Common myeloid progenitor, CD34-positive (primary cell): ENCODE measurements at regions not wholly inside any gene's neighbourhood (a gene's known extent, or its start where the extent isn't known, plus 50 kb on each side); places are given as distances from the start of the nearest gene placed in this dataset.

ENCODE experiments used
- CTCF ChIA-PET: fragments of 350-600 bp; sonication (Branson Sonifier 250); formaldehyde crosslinking; loops from one replicate; lab custom pipeline; 2021; ENCODE audit warnings: antibody characterized with exemption; lab: Charles Lee
- POLR2A ChIA-PET: fragments of 350-600 bp; sonication (Branson Sonifier 250); formaldehyde crosslinking; loops from one replicate; lab custom pipeline; 2021; ENCODE audit warnings: antibody characterized with exemption; lab: Charles Lee
- DNase-seq, 3 donors: peaks; one replicate each; pipeline versions ENCODE4 v3.0.0 to v3.0.0-alpha.2; 2013
- H3K27ac ChIP-seq, 2 experiments: 1 replicate in 1 of 2; 2 replicates in 1 of 2; pipeline ENCODE4 v1.7.0; 2013; ENCODE audit warnings: inconsistent platforms in 2 of 2, low read length in 2 of 2, mild to moderate bottlenecking in 2 of 2, low read depth in 1 of 2, moderate library complexity in 1 of 2; ENCODE audit not compliant: severe bottlenecking in 2 of 2, insufficient read depth in 1 of 2, poor library complexity in 1 of 2
- H3K27me3 ChIP-seq, 5 experiments: replicated peaks in 2 of 5; 1 replicate in 3 of 5; 2 replicates in 2 of 5; pipeline versions ENCODE4 v1.6.1 to v1.7.0; 2013; ENCODE audit warnings: low read length in 4 of 5, mild to moderate bottlenecking in 2 of 5, moderate library complexity in 2 of 5, inconsistent platforms in 1 of 5; ENCODE audit not compliant: insufficient read depth in 5 of 5, control insufficient read depth in 4 of 5
- H3K36me3 ChIP-seq, 4 experiments: 1 replicate in 2 of 4; 2 replicates in 2 of 4; pipeline versions ENCODE4 v1.6.1 to v1.7.0; 2013; ENCODE audit warnings: low read length in 3 of 4, control low read depth in 1 of 4, mild to moderate bottlenecking in 1 of 4; ENCODE audit not compliant: control insufficient read depth in 4 of 4, insufficient read depth in 4 of 4
- H3K4me1 ChIP-seq, 4 experiments: 1 replicate in 3 of 4; 2 replicates in 1 of 4; pipeline versions ENCODE4 v1.6.1 to v1.7.1; 2013; ENCODE audit warnings: low read length in 3 of 4, mild to moderate bottlenecking in 3 of 4, control low read depth in 1 of 4, inconsistent platforms in 1 of 4, moderate library complexity in 1 of 4; ENCODE audit not compliant: control insufficient read depth in 4 of 4, insufficient read depth in 4 of 4; ENCODE audit errors: control extremely low read depth in 1 of 4
- H3K4me3 ChIP-seq, 7 experiments: 1 replicate in 4 of 7; 2 replicates in 3 of 7; pipeline versions ENCODE4 v1.5.1 to v1.7.0; 2013; ENCODE audit warnings: mild to moderate bottlenecking in 7 of 7, low read length in 6 of 7, moderate library complexity in 6 of 7, inconsistent platforms in 2 of 7, low read depth in 2 of 7, control low read depth in 1 of 7; ENCODE audit not compliant: insufficient read depth in 4 of 7, control insufficient read depth in 1 of 7; ENCODE audit errors: extremely low read depth in 1 of 7
- H3K9me3 ChIP-seq, 5 experiments: 1 replicate in 4 of 5; 2 replicates in 1 of 5; pipeline versions ENCODE4 v1.6.1 to v1.7.1; 2013; ENCODE audit warnings: low read length in 4 of 5, mild to moderate bottlenecking in 2 of 5, inconsistent platforms in 1 of 5, low read depth in 1 of 5, moderate library complexity in 1 of 5; ENCODE audit not compliant: control insufficient read depth in 4 of 5, insufficient read depth in 2 of 5; ENCODE audit errors: control extremely low read depth in 1 of 5
- WGBS: methylation state at CpG from one replicate; pipeline ENCODE4 v1.1.5; 2013; ENCODE audit not compliant: insufficient coverage; 5-methylcytosine and 5-hydroxymethylcytosine counted together

GRCh38 chr15:70557521-70558258, 205.7 kb downstream of the UACA start:
- Histone ChIP-seq H3K4me1 (peaks cover 9 to 55% (median 41%) of the 10 kb centered on the region in 4 experiments), H3K4me3 (no peak overlapping the region), H3K9me3 (no peaks in the 10 kb centered on the region), H3K27ac (no peak overlapping the region), H3K36me3 (no peaks in the 10 kb centered on the region), H3K27me3 (no peaks in the 10 kb centered on the region)
- ChIA-PET CTCF (interaction anchor here (1.1 to 2.2 kb wide), 3 partner anchors 11 to 91 kb away, joined by 3 to 6 read pairs (median 5); no protein-coding TSS in a partner anchor), POLR2A (no interaction called here)
- WGBS, result 96% methylated on average over 3 of the region's 3 CpGs
- DNase-seq, result no peak

- WGBS, result 71% methylated on average over 4 of the region's 7 CpGs
- peaks cover 9 to 55% (median 41%) of the 10 kb centered on the region in 4 experiments for H3K4me1 ChIP-seq
- no peaks in the 10 kb centered on the region for H3K36me3 ChIP-seq
- CTCF ChIA-PET, result interaction anchor here (1.1 to 2.0 kb wide), 2 partner anchors 12 to 42 kb away, joined by 3 to 5 read pairs; no protein-coding TSS in a partner anchor
- no peak overlapping the region for H3K4me3 ChIP-seq
- H3K27me3 ChIP-seq, result no peaks in the 10 kb centered on the region
- H3K27ac ChIP-seq, result no peak overlapping the region
- H3K9me3 ChIP-seq, result peaks cover 0 to 3% (median 2%) of the 10 kb centered on the region in 5 experiments
- no peak for DNase-seq
- POLR2A ChIA-PET, result no interaction called here
Observed at GRCh38 chr15:70556779-70557178, 206.6 kb downstream of the UACA start.

- ChIA-PET POLR2A (no interaction called here), CTCF (interaction anchor here (0.9 to 2.0 kb wide), 3 partner anchors 12 to 43 kb away, joined by 3 to 6 read pairs (median 5); no protein-coding TSS in a partner anchor)
- no peak for DNase-seq
- no peak overlapping the region for H3K4me3 ChIP-seq
- H3K36me3 ChIP-seq, result no peaks in the 10 kb centered on the region
- no peaks in the 10 kb centered on the region for H3K27me3 ChIP-seq
- 100% methylated on average over 4 of the region's 4 CpGs for WGBS
- H3K27ac ChIP-seq, result no peak overlapping the region
- peaks cover 0 to 3% (median 2%) of the 10 kb centered on the region in 5 experiments for H3K9me3 ChIP-seq
- peaks cover 9 to 55% (median 40%) of the 10 kb centered on the region in 4 experiments for H3K4me1 ChIP-seq
Observed at GRCh38 chr15:70556151-70556741, 207.1 kb downstream of the UACA start.

- no peak for DNase-seq
- ChIA-PET POLR2A (no interaction called here), CTCF (interaction anchor here (0.9 to 2.0 kb wide), 5 partner anchors 13 to 42 kb away, joined by 5 to 6 read pairs (median 5); no protein-coding TSS in a partner anchor)
- H3K36me3 ChIP-seq, result no peaks in the 10 kb centered on the region
- H3K4me1 ChIP-seq, result peaks cover 9 to 52% (median 35%) of the 10 kb centered on the region in 4 experiments
- no peak overlapping the region for H3K27ac ChIP-seq
- peaks cover 0 to 3% (median 2%) of the 10 kb centered on the region in 5 experiments for H3K9me3 ChIP-seq
- H3K27me3 ChIP-seq, result no peaks in the 10 kb centered on the region
- H3K4me3 ChIP-seq, result no peak overlapping the region
- WGBS, result 70% methylated on average over 3 of the region's 3 CpGs
Observed at GRCh38 chr15:70555713-70556112, 207.6 kb downstream of the UACA start.

GRCh38 chr15:70547846-70548487, 215.4 kb downstream of the UACA start:
- Histone ChIP-seq H3K9me3 (peaks cover 0 to 3% (median 2%) of the 10 kb centered on the region in 5 experiments), H3K4me1 (peaks cover 0 to 4% (median 0%) of the 10 kb centered on the region in 4 experiments), H3K27ac (no peak overlapping the region), H3K27me3 (no peaks in the 10 kb centered on the region), H3K36me3 (no peaks in the 10 kb centered on the region), H3K4me3 (no peak overlapping the region)
- ChIA-PET CTCF (no interaction called here), POLR2A (no interaction called here)
- DNase-seq, result no peak

- ChIA-PET POLR2A (no interaction called here), CTCF (no interaction called here)
- Histone ChIP-seq H3K27me3 (no peaks in the 10 kb centered on the region), H3K4me3 (no peak overlapping the region), H3K27ac (no peak overlapping the region), H3K9me3 (no peaks in the 10 kb centered on the region), H3K36me3 (no peaks in the 10 kb centered on the region), H3K4me1 (peaks cover 0 to 4% (median 0%) of the 10 kb centered on the region in 4 experiments)
- no CpG with 5 or more reads among the region's 2 CpGs for WGBS
- DNase-seq, result no peak
Observed at GRCh38 chr15:70545526-70545925, 217.8 kb downstream of the UACA start.
